NB4 (cell line): ENCODE measurements at regions not wholly inside any gene's neighbourhood (a gene's known extent, or its start where the extent isn't known, plus 50 kb on each side); places are given as distances from the start of the nearest gene placed in this dataset.

Experiments
- DNase-seq: peaks from one replicate; pipeline ENCODE4 v3.0.0; 2010; ENCODE audit warnings: low read depth
- H3K4me3 ChIP-seq: one replicate; pipeline ENCODE4 v1.5.1; 2011; ENCODE audit warnings: mild to moderate bottlenecking, low read depth, low read length, moderate library complexity
- CTCF ChIP-seq: IDR thresholded peaks from one replicate; pipeline ENCODE4 v1.5.1; 2012; ENCODE audit warnings: low read depth, low read length
- MAX ChIP-seq: IDR thresholded peaks from 2 replicates; pipeline ENCODE4 v1.6.1; 2011; ENCODE audit warnings: low read depth, low read length
- MYC ChIP-seq: IDR thresholded peaks from 2 replicates; pipeline ENCODE4 v1.6.1; 2011; ENCODE audit warnings: low read depth, low read length
- POLR2A ChIP-seq: IDR thresholded peaks from 2 replicates; pipeline ENCODE4 v1.6.1; 2011; ENCODE audit warnings: mild to moderate bottlenecking; ENCODE audit not compliant: insufficient read length; ENCODE audit errors: extremely low read depth

GRCh38 chr9:113646946-113647914, 183.7 kb downstream of the RGS3 start:
- DNase-seq = no peak
- TF ChIP-seq CTCF (no peak), MYC (no peak), MAX (no peak), POLR2A (no peak)
- H3K4me3 ChIP-seq = no peak overlapping the region

DNA sequence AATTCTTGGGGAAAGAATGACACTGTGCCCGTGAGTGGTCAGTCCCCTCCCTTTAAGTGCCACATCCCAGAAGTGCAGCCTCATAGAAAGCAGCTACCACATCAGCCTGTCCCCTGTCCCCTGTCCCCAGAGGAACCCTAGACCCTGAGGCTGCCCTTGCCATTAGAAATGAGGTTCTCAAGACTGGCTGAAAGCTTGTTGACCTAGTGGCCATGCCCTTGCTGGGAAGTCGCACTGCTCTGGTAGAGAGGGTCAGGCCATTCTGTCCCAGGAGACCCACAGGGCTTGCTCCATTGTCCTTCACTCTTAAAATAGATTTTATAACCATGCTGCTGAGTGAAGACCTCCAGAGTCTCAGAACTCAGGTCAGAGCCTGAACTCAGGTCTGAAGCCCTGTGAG, 184.5 kb downstream of the RGS3 start:
- no peak for TF ChIP-seq POLR2A
- H3K4me3 ChIP-seq = no peak overlapping the region

GRCh38 chr9:113648586-113648985, 185.1 kb downstream of the RGS3 start:
- no peak for DNase-seq
- TF ChIP-seq POLR2A (no peak), MAX (no peak), CTCF (no peak), MYC (no peak)
- H3K4me3 ChIP-seq = no peak overlapping the region

More for the DNA sequence above, 184.5 kb downstream of the RGS3 start:
- no peak for DNase-seq

GRCh38 chr9:113649054-113649453, 185.5 kb downstream of the RGS3 start:
- no peak for DNase-seq
- no peak overlapping the region for H3K4me3 ChIP-seq
- no peak for TF ChIP-seq POLR2A

DNA sequence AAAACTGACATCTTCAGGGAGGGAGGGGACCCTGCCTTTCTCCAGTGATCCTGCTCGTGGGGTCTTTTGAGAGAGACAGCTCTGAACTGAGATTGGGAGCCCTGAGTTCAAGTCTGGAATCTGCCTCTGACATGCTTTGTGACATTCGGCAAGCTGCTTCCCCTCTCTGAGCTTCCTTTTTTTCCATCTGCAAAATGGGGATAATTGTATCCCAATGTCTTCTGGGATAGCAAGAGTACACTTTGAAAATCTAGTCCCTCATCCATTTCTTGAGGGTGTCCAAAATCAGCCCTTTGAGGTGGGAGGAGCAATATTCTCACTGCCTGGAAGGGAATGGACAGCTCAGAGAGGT, 186.3 kb downstream of the RGS3 start:
- TF ChIP-seq MYC = no peak
- no peak for TF ChIP-seq POLR2A
- no peak for TF ChIP-seq MAX
- TF ChIP-seq CTCF = no peak
- DNase-seq = no peak
- H3K4me3 ChIP-seq = no peak overlapping the region

DNA sequence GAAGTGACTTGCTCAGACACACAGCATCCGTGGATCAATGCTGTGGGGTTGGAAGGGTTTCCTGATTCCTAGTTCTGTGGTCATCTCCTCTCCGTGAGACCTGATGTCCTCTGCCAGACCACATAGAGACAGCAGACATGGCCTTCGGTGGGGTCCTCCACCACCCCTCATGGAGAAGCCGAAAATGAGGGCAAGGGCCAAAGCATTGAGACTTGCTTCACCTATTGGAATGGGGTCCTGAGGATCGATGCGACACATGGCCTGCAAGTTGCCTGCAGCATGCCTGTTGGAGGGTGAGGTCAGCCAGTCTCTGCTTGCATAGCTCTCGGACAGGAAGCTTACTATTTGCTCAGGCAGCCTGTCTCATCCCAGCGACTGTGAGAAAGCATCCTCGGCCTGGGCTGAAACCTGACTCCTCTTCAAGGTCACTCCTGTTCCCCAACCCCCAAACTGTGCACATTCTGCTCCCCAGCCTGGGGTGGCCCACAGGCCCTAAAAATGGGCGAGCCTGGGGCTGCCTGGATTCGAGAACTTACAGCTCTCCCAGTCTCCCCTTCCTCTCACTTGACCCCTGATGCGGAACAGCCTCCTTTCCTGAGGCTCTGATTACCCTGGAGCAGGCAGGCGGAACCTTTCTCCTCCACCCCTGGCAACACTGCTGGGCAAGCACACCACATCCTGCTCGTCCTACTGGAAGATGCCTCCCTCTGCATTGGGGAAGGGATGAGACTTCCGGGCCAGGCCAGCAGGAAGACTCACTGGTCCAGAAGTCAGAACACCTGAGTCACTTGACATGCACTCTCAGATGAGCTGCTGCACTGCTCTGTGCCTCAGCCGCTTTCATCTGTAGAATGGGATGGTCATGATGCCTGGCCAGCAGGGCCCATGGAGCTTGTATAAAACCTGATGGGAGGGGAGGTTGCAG, 186.9 kb downstream of the RGS3 start:
- H3K4me3 ChIP-seq = no peak overlapping the region
- TF ChIP-seq MAX (no peak), POLR2A (no peak), MYC (no peak), CTCF (no peak)
- no peak for DNase-seq
